Natural killer cell treated with Interleukin-12 subunit alpha and Interleukin-12 subunit beta and Interleukin-15 and Interleukin-18, amount 100 ng/mL, for 72 hours (primary cell): ENCODE measurements at regions not wholly inside any gene's neighbourhood (a gene's known extent, or its start where the extent isn't known, plus 50 kb on each side); places are given as distances from the start of the nearest gene placed in this dataset.

Experiments
- ATAC-seq, 2 donors: fragments of 150-1000 bp; cut with Tn5 transposase in 1 of 2; sonication (Bioruptor Pico), chemical (Tn5 transposase) in 1 of 2; 2 replicates each; pipeline ENCODE4 v1.10.0; 2021
- DNase-seq: peaks from one replicate; pipeline ENCODE4 v3.0.0; 2022; ENCODE audit warnings: low spot score
- H3K27ac Mint-ChIP-seq, 2 donors: 1 replicate in 1 of 2; 2 replicates in 1 of 2; pipeline ENCODE4 v1.8.0; 2022; ENCODE audit warnings: mixed read lengths in 2 of 2, mild to moderate bottlenecking in 1 of 2, moderate library complexity in 1 of 2
- H3K27me3 Mint-ChIP-seq, 2 donors: 1 replicate in 1 of 2; 2 replicates in 1 of 2; pipeline ENCODE4 v1.8.0; 2022; ENCODE audit warnings: mixed read lengths in 2 of 2
- H3K36me3 Mint-ChIP-seq: one replicate; pipeline ENCODE4 v1.8.0; 2022; ENCODE audit warnings: mixed read lengths
- H3K4me1 Mint-ChIP-seq, 2 donors: 1 replicate in 1 of 2; 2 replicates in 1 of 2; pipeline ENCODE4 v1.8.0; 2022; ENCODE audit warnings: low read depth in 2 of 2, mixed read lengths in 2 of 2, mild to moderate bottlenecking in 1 of 2
- H3K4me3 Mint-ChIP-seq: one replicate; pipeline ENCODE4 v1.8.0; 2022; ENCODE audit warnings: mixed read lengths
- H3K9me3 Mint-ChIP-seq: 2 replicates; pipeline ENCODE4 v1.8.0; 2022; ENCODE audit warnings: mixed read lengths

- DNase-seq (no peak), ATAC-seq (no peak)
- H3K27me3 Mint-ChIP-seq, result peaks cover 6 to 8% of the 10 kb centered on the region in 2 donors
- H3K4me1 Mint-ChIP-seq, result no peaks in the 10 kb centered on the region
- H3K9me3 Mint-ChIP-seq, result no peaks in the 10 kb centered on the region
- H3K4me3 Mint-ChIP-seq, result no peak overlapping the region
- no peaks in the 10 kb centered on the region for H3K36me3 Mint-ChIP-seq
- no peak overlapping the region for H3K27ac Mint-ChIP-seq
Observed at GRCh38 chr13:28566283-28566682, 71.4 kb upstream of the FLT1 start.

- no peak overlapping the region for H3K27ac Mint-ChIP-seq
- no peak for DNase-seq
- H3K9me3 Mint-ChIP-seq, result no peaks in the 10 kb centered on the region
- ATAC-seq, result no peak
- no peaks in the 10 kb centered on the region for H3K4me1 Mint-ChIP-seq
- peaks cover 10 to 11% of the 10 kb centered on the region in 2 donors for H3K27me3 Mint-ChIP-seq
- no peaks in the 10 kb centered on the region for H3K36me3 Mint-ChIP-seq
- H3K4me3 Mint-ChIP-seq, result no peak overlapping the region
Observed at GRCh38 chr13:28564030-28564429, 69.1 kb upstream of the FLT1 start.

- H3K4me3 Mint-ChIP-seq, result no peak overlapping the region
- DNase-seq (no peak), ATAC-seq (no peak)
- no peaks in the 10 kb centered on the region for H3K4me1 Mint-ChIP-seq
- H3K27ac Mint-ChIP-seq, result no peak overlapping the region
- no peaks in the 10 kb centered on the region for H3K36me3 Mint-ChIP-seq
- peaks cover 7 to 9% of the 10 kb centered on the region in 2 donors for H3K27me3 Mint-ChIP-seq
- H3K9me3 Mint-ChIP-seq, result no peaks in the 10 kb centered on the region
Observed at GRCh38 chr13:28563609-28564008, 68.7 kb upstream of the FLT1 start.

- no peak overlapping the region for H3K27ac Mint-ChIP-seq
- DNase-seq (no peak), ATAC-seq (no peak)
- no peaks in the 10 kb centered on the region for H3K36me3 Mint-ChIP-seq
- H3K9me3 Mint-ChIP-seq, result no peaks in the 10 kb centered on the region
- H3K27me3 Mint-ChIP-seq, result peaks cover 4 to 9% of the 10 kb centered on the region in 2 donors
- no peak overlapping the region for H3K4me3 Mint-ChIP-seq
- no peaks in the 10 kb centered on the region for H3K4me1 Mint-ChIP-seq
Observed at GRCh38 chr13:28560612-28561011, 65.7 kb upstream of the FLT1 start.

- no peaks in the 10 kb centered on the region for H3K9me3 Mint-ChIP-seq
- no peak for ATAC-seq
- H3K27me3 Mint-ChIP-seq, result peaks cover 8 to 9% of the 10 kb centered on the region in 2 donors
- H3K36me3 Mint-ChIP-seq, result no peaks in the 10 kb centered on the region
- DNase-seq, result no peak
- no peaks in the 10 kb centered on the region for H3K4me1 Mint-ChIP-seq
- H3K4me3 Mint-ChIP-seq, result no peak overlapping the region
- H3K27ac Mint-ChIP-seq, result no peak overlapping the region
Observed at GRCh38 chr13:28559636-28560259, 64.8 kb upstream of the FLT1 start.

- ATAC-seq (no peak), DNase-seq (no peak)
- no peaks in the 10 kb centered on the region for H3K9me3 Mint-ChIP-seq
- no peaks in the 10 kb centered on the region for H3K4me1 Mint-ChIP-seq
- H3K27me3 Mint-ChIP-seq, result peaks cover 8 to 9% of the 10 kb centered on the region in 2 donors
- H3K27ac Mint-ChIP-seq, result no peak overlapping the region
- no peak overlapping the region for H3K4me3 Mint-ChIP-seq
- H3K36me3 Mint-ChIP-seq, result no peaks in the 10 kb centered on the region
Observed at GRCh38 chr13:28558567-28558966, 63.6 kb upstream of the FLT1 start.

GRCh38 chr13:28557725-28558520 lies 63.0 kb upstream of the FLT1 start:
- H3K36me3 Mint-ChIP-seq, result no peaks in the 10 kb centered on the region
- H3K27ac Mint-ChIP-seq, result no peak overlapping the region
- no peaks in the 10 kb centered on the region for H3K4me1 Mint-ChIP-seq
- peaks cover 8 to 9% of the 10 kb centered on the region in 2 donors for H3K27me3 Mint-ChIP-seq
- H3K9me3 Mint-ChIP-seq, result no peaks in the 10 kb centered on the region
- DNase-seq (no peak), ATAC-seq (no peak)
- no peak overlapping the region for H3K4me3 Mint-ChIP-seq

- no peaks in the 10 kb centered on the region for H3K36me3 Mint-ChIP-seq
- DNase-seq (no peak), ATAC-seq (no peak)
- H3K4me3 Mint-ChIP-seq, result no peak overlapping the region
- no peaks in the 10 kb centered on the region for H3K4me1 Mint-ChIP-seq
- H3K27me3 Mint-ChIP-seq, result peaks cover 17 to 19% of the 10 kb centered on the region in 2 donors
- H3K27ac Mint-ChIP-seq, result no peak overlapping the region
- no peaks in the 10 kb centered on the region for H3K9me3 Mint-ChIP-seq
Observed at GRCh38 chr13:28555096-28555495, 60.2 kb upstream of the FLT1 start.

- ATAC-seq (no peak), DNase-seq (no peak)
- Mint-ChIP-seq H3K27ac (no peak overlapping the region), H3K9me3 (no peaks in the 10 kb centered on the region), H3K27me3 (peaks cover 23 to 25% of the 10 kb centered on the region in 2 donors), H3K36me3 (no peaks in the 10 kb centered on the region), H3K4me1 (no peaks in the 10 kb centered on the region), H3K4me3 (no peak overlapping the region)
Observed at GRCh38 chr13:28553971-28554370, 59.0 kb upstream of the FLT1 start.

- peaks cover 33 to 40% of the 10 kb centered on the region in 2 donors for H3K27me3 Mint-ChIP-seq
- no peak for ATAC-seq
Observed at GRCh38 chr13:28552288-28552687, 57.4 kb upstream of the FLT1 start.

GRCh38 chr13:28551498-28551895 lies 56.6 kb upstream of the FLT1 start:
- Mint-ChIP-seq H3K4me1 (no peaks in the 10 kb centered on the region), H3K27me3 (peaks cover 33 to 43% of the 10 kb centered on the region in 2 donors), H3K4me3 (no peak overlapping the region), H3K9me3 (no peaks in the 10 kb centered on the region), H3K36me3 (no peaks in the 10 kb centered on the region), H3K27ac (no peak overlapping the region)
- no peak for DNase-seq
- ATAC-seq, result no peak

More at GRCh38 chr13:28552288-28552687, 57.4 kb upstream of the FLT1 start:
- DNase-seq, result no peak
- Mint-ChIP-seq H3K27ac (no peak overlapping the region), H3K9me3 (no peaks in the 10 kb centered on the region), H3K36me3 (no peaks in the 10 kb centered on the region), H3K4me3 (no peak overlapping the region), H3K4me1 (no peaks in the 10 kb centered on the region)

GRCh38 chr13:28550721-28551497 lies 56.0 kb upstream of the FLT1 start:
- DNase-seq, result no peak
- ATAC-seq, result no peak
- no peak overlapping the region for H3K27ac Mint-ChIP-seq
- no peaks in the 10 kb centered on the region for H3K4me1 Mint-ChIP-seq
- H3K27me3 Mint-ChIP-seq, result peaks cover 36 to 47% of the 10 kb centered on the region in 2 donors
- no peaks in the 10 kb centered on the region for H3K9me3 Mint-ChIP-seq
- H3K4me3 Mint-ChIP-seq, result no peak overlapping the region
- no peaks in the 10 kb centered on the region for H3K36me3 Mint-ChIP-seq

GRCh38 chr13:28550091-28550490 lies 55.2 kb upstream of the FLT1 start:
- H3K27ac Mint-ChIP-seq, result no peak overlapping the region
- ATAC-seq (no peak), DNase-seq (no peak)
- no peaks in the 10 kb centered on the region for H3K4me1 Mint-ChIP-seq
- H3K4me3 Mint-ChIP-seq, result no peak overlapping the region
- peaks cover 37 to 52% of the 10 kb centered on the region in 2 donors for H3K27me3 Mint-ChIP-seq
- no peaks in the 10 kb centered on the region for H3K36me3 Mint-ChIP-seq
- H3K9me3 Mint-ChIP-seq, result no peaks in the 10 kb centered on the region

- no peak for DNase-seq
- Mint-ChIP-seq H3K9me3 (peaks cover 6% of the 10 kb centered on the region), H3K4me3 (no peak overlapping the region), H3K36me3 (peaks cover 3% of the 10 kb centered on the region), H3K27me3 (peaks cover 44 to 57% of the 10 kb centered on the region in 2 donors), H3K4me1 (no peaks in the 10 kb centered on the region), H3K27ac (no peak overlapping the region)
- ATAC-seq, result no peak
Observed at GRCh38 chr13:28548872-28549271, 53.9 kb upstream of the FLT1 start.
